Esophagus muscularis mucosa (tissue), 4 donors: ENCODE measurements at regions not wholly inside any gene's neighbourhood (a gene's known extent, or its start where the extent isn't known, plus 50 kb on each side); places are given as distances from the start of the nearest gene placed in this dataset.
"Not testable (repeated sequence)": the region's sequence is repeated elsewhere in the genome, so short reads cannot be mapped to it uniquely, and the experiment has no call there.

ENCODE experiments used
- DNase-seq: peaks from one replicate; pipeline ENCODE4 v3.0.0-alpha.2; 2017; ENCODE audit errors: extremely low spot score
- H3K27ac ChIP-seq, 4 donors: fragments of 200-600 bp; sonication (generic); replicated peaks in 1 of 4; 1 replicate in 3 of 4; 2 replicates in 1 of 4; pipeline ENCODE4 v1.5.1; 2016 to 2019; ENCODE audit warnings: mild to moderate bottlenecking in 1 of 4
- H3K27me3 ChIP-seq, 4 donors: fragments of 200-600 bp; sonication (generic); one replicate each; pipeline versions ENCODE4 v1.5.1 to v1.6.0; 2016 to 2019
- H3K36me3 ChIP-seq, 4 donors: fragments of 200-600 bp; sonication (generic); one replicate each; pipeline ENCODE4 v1.5.1; 2016 to 2019
- H3K4me1 ChIP-seq, 4 donors: fragments of 200-600 bp; sonication (generic); one replicate each; pipeline ENCODE4 v1.5.1; 2016 to 2019
- H3K4me3 ChIP-seq, 4 donors: fragments of 200-600 bp; sonication (generic); 1 replicate in 2 of 4; 2 replicates in 2 of 4; pipeline ENCODE4 v1.5.1; 2016 to 2019; ENCODE audit warnings: mild to moderate bottlenecking in 4 of 4, moderate library complexity in 1 of 4
- H3K9me3 ChIP-seq, 4 donors: fragments of 200-600 bp; sonication (generic); 1 replicate in 3 of 4; 2 replicates in 1 of 4; pipeline ENCODE4 v1.5.1; 2016 to 2019
- EP300 ChIP-seq: sonication (generic); formaldehyde crosslinking; IDR thresholded peaks from one replicate; pipeline ENCODE4 v1.6.1; 2017; ENCODE audit warnings: antibody characterized with exemption
- POLR2A ChIP-seq: fragments of 450-650 bp; IDR thresholded peaks from one replicate; pipeline ENCODE4 v1.6.1; 2017; ENCODE audit warnings: antibody characterized with exemption, moderate library complexity, mild to moderate bottlenecking, low read depth
- POLR2AphosphoS5 ChIP-seq, 2 donors: sonication (generic); formaldehyde crosslinking; IDR thresholded peaks; one replicate each; pipeline ENCODE4 v1.6.1; 2017; ENCODE audit warnings: antibody characterized with exemption in 2 of 2
- WGBS: methylation state at CpG from one replicate; pipeline ENCODE4 v1.1.5; 2018; 5-methylcytosine and 5-hydroxymethylcytosine counted together
- intact Hi-C: fragments of 100-400 bp; cut with DNase I; formaldehyde crosslinking; loops from one replicate; pipeline ENCODE4 v1.15.1; 2023
- TF ChIP-seq, protein P1 (sequence below), 3 experiments: fragments of 200-600 bp in 2 of 3; fragments of 450-650 bp in 1 of 3; sonication (generic) in 2 of 3; IDR thresholded peaks; one replicate each; pipeline ENCODE4 v1.5.1; 2017 to 2019; ENCODE audit warnings: antibody characterized with exemption in 3 of 3, mild to moderate bottlenecking in 2 of 3, moderate library complexity in 1 of 3

DNA sequence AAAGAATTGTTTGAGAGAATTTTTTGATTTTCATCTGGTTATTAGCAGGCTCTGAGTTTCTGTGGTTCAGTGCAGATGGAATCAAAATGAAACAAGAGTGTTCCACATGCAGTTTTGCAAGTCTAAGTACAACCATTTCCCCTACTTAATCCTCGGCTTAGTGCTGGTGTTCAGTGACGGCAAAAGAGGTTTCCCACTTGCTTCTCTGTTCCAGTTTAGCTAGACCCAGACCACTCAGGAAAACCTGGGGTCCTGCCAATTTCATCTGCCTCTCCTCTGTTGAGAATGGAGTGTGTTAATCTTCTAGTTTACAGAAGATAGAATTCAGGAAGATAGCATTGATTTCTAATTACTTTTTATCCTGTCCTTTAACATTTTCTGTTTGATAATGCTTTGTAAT lies 996.2 kb upstream of the FANCL start:
- no peak overlapping the region for H3K4me3 ChIP-seq
- TF ChIP-seq EP300 (no peak), POLR2AphosphoS5 (IDR thresholded peaks at IDR 0.05) (no peak), POLR2A (no peak)
- TF ChIP-seq, protein P1, sequence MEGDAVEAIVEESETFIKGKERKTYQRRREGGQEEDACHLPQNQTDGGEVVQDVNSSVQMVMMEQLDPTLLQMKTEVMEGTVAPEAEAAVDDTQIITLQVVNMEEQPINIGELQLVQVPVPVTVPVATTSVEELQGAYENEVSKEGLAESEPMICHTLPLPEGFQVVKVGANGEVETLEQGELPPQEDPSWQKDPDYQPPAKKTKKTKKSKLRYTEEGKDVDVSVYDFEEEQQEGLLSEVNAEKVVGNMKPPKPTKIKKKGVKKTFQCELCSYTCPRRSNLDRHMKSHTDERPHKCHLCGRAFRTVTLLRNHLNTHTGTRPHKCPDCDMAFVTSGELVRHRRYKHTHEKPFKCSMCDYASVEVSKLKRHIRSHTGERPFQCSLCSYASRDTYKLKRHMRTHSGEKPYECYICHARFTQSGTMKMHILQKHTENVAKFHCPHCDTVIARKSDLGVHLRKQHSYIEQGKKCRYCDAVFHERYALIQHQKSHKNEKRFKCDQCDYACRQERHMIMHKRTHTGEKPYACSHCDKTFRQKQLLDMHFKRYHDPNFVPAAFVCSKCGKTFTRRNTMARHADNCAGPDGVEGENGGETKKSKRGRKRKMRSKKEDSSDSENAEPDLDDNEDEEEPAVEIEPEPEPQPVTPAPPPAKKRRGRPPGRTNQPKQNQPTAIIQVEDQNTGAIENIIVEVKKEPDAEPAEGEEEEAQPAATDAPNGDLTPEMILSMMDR (IDR thresholded peaks at IDR 0.05) = no peak
- WGBS = 67% methylated on average over 2 of the region's 2 CpGs
- intact Hi-C loops = no loop called here
- DNase-seq = no peak
- no peaks in the 10 kb centered on the region for H3K36me3 ChIP-seq
- no peaks in the 10 kb centered on the region for H3K27me3 ChIP-seq
- no peak overlapping the region for H3K27ac ChIP-seq
- no peaks in the 10 kb centered on the region for H3K9me3 ChIP-seq
- H3K4me1 ChIP-seq = no peaks in the 10 kb centered on the region

DNA sequence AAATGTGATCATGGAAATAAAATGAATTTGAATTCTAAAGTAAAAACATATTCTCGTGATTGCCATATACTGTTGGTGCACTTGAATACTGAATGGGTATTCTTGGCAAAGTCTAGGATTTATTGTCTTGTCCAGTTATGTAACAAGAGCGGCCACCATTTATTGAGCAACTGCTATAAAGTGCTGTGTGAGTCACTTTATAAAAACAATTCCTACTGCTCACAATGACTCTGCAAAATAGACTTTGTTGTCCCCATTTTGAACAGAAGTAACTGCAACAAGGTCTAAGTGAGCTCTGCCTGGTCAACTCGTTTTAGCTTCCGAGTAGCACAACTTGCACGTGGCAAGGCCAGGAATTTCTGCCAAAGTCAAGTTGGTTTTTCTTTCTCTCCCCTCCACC lies 995.6 kb upstream of the FANCL start:
- no peaks in the 10 kb centered on the region for H3K9me3 ChIP-seq
- no peak overlapping the region for H3K27ac ChIP-seq
- 89% methylated on average over 5 of the region's 5 CpGs for WGBS
- intact Hi-C loops = no loop called here
- TF ChIP-seq, protein P1 (IDR thresholded peaks at IDR 0.05) = no peak
- H3K36me3 ChIP-seq = no peaks in the 10 kb centered on the region
- H3K4me1 ChIP-seq = no peaks in the 10 kb centered on the region
- H3K4me3 ChIP-seq = no peak overlapping the region
- no peaks in the 10 kb centered on the region for H3K27me3 ChIP-seq
- DNase-seq = no peak

DNA sequence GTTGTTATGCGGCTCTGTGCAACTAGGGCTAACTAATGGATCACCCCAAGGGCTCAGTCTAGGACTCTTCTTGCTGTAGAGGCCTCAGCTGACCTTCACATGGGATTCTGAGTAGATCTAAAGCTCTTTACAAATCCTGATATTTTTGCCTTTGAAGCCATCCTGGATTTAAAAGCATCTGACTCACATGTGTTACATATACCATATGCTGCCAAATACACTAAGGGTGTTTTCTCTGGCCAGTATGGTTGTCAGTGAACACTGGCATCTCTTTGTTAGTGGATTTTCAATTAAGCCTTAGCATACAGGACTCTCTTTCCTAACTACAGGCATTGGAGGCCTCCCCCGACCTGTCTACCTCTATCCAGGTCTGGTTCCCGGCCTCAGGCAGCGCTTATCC lies 992.8 kb upstream of the FANCL start:
- Histone ChIP-seq H3K9me3 (no peaks in the 10 kb centered on the region), H3K4me1 (no peaks in the 10 kb centered on the region), H3K27ac (no peak overlapping the region), H3K36me3 (no peaks in the 10 kb centered on the region), H3K4me3 (no peak overlapping the region), H3K27me3 (no peaks in the 10 kb centered on the region)
- TF ChIP-seq POLR2A (no peak), EP300 (no peak)
- TF ChIP-seq, protein P1 (IDR thresholded peaks at IDR 0.05) = no peak
- 86% methylated on average over 4 of the region's 4 CpGs for WGBS
- intact Hi-C loops = no loop called here
- no peak for DNase-seq

DNA sequence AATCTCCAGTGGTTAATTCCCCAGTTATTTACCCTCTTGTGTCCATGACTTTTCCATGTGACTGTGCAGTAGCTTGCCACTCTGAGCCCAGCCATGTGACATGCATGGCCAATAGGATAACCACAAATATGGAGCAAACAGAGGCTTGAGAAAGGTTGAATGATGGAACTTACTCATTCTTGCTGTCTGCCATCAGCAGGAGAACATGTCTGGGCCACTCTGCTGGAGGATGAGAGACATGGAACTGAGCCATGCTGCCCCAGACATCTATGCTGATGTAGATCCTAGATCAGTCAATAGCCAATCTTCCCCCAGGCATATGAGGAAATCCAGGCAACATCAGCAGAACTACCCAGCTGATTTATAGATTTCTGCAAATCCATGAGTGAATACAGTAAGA lies 992.3 kb upstream of the FANCL start:
- no peaks in the 10 kb centered on the region for H3K27me3 ChIP-seq
- no peak for TF ChIP-seq POLR2A
- TF ChIP-seq POLR2AphosphoS5 (IDR thresholded peaks at IDR 0.05) = no peak
- TF ChIP-seq EP300 = no peak
- intact Hi-C loops = no loop called here

DNA sequence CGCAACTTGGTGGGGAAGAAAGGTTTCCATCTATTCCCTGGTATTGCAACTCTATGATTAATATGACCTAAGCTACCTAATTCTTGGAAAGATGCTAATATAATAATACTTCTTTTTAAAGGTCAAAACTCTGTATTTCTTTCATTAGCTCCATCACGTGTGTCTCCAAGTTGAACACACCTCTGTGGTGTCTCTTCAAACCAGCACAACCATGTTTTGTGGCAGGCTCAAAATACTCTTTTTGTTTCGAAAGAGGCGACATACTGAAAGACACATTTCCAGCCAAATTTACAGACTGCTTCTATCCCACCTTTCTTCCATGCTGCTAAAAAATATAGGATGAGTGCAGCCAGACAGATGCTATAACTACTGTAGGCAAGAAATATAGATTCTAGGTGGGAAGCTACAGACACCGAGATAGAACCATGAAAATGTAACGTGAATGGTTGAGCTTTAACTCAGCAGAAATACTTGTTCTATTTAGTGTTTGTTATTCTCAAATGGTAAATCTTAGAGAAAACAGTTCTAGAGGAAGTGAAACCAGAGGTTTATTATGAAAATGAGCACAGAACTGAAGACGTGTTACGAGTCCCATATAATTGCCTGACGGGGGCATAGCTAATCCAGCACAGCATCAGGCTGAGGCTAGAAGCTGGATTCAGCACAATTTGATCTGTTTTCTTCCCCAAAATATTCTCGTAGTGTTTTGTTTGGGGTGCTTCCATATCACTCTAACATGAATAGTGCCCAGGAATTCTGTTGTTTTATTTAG lies 991.5 kb upstream of the FANCL start:
- Histone ChIP-seq H3K4me3 (no peak overlapping the region), H3K4me1 (no peaks in the 10 kb centered on the region), H3K27ac (no peak overlapping the region), H3K27me3 (no peaks in the 10 kb centered on the region), H3K9me3 (no peaks in the 10 kb centered on the region), H3K36me3 (no peaks in the 10 kb centered on the region)
- intact Hi-C loops = no loop called here
- DNase-seq = no peak
- TF ChIP-seq POLR2A (no peak), POLR2AphosphoS5 (IDR thresholded peaks at IDR 0.05) (no peak), EP300 (no peak)
- TF ChIP-seq, protein P1 (IDR thresholded peaks at IDR 0.05) = no peak
- 86% methylated on average over 10 of the region's 10 CpGs for WGBS

More for the DNA sequence above, 992.3 kb upstream of the FANCL start:
- Histone ChIP-seq H3K9me3 (no peaks in the 10 kb centered on the region), H3K36me3 (no peaks in the 10 kb centered on the region), H3K4me3 (no peak overlapping the region), H3K4me1 (no peaks in the 10 kb centered on the region), H3K27ac (no peak overlapping the region)
- no peak for DNase-seq

DNA sequence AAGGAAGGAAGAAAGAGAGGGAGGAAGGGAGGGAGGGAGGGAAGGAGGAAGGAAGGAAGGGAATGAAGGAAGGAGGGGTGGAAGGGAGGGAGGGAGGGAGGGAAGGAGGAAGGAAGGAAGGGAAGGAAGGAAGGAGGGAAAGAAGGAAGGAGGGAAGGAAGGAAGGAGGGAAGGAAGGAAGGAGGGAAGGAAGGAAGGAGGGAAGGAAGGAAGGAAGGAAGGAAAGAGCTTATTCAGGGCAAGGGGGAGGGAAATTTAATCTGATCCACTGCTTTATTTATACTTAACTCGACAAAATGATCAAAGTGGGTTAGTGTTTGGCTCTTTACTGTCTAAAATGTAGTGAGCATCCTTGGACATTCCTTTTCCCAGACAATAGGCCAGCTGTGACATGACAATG lies 985.2 kb upstream of the FANCL start:
- H3K4me3 ChIP-seq, H3K27ac ChIP-seq, H3K9me3 ChIP-seq, H3K4me1 ChIP-seq, H3K27me3 ChIP-seq, intact Hi-C loops, H3K36me3 ChIP-seq, DNase-seq: not testable (repeated sequence)
- 55% methylated on average over 1 of the region's 1 CpG for WGBS
